ENCODE measurements at regions not wholly inside any gene's neighbourhood (a gene's known extent, or its start where the extent isn't known, plus 50 kb on each side); places are given as distances from the start of the nearest gene placed in this dataset.

GRCh38 chr16:79411805-79412204 lies 188.7 kb downstream of the MAF start:
- TF ChIP-seq CTCF (IDR thresholded peaks at IDR 0.05; ENCODE audit: poor library complexity) (no peak), EZH2 (IDR thresholded peaks at IDR 0.05; ENCODE audit: borderline replicate concordance) (no peak)
